ENCODE measurements at regions not wholly inside any gene's neighbourhood (a gene's known extent, or its start where the extent isn't known, plus 50 kb on each side); places are given as distances from the start of the nearest gene placed in this dataset.

- TF ChIP-seq CTCF (IDR thresholded peaks at IDR 0.05 in 8 of 11, conservative IDR thresholded peaks at IDR 0.05 in 3 of 11) (no peak), POLR2A (IDR thresholded peaks at IDR 0.05) (no peak)
Observed at GRCh38 chr3:66885326-66886000, 112.6 kb upstream of the KBTBD8 start.

All from spleen (tissue), 7 donors.